ENCODE measurements at regions not wholly inside any gene's neighbourhood (a gene's known extent, or its start where the extent isn't known, plus 50 kb on each side); places are given as distances from the start of the nearest gene placed in this dataset.

DNA sequence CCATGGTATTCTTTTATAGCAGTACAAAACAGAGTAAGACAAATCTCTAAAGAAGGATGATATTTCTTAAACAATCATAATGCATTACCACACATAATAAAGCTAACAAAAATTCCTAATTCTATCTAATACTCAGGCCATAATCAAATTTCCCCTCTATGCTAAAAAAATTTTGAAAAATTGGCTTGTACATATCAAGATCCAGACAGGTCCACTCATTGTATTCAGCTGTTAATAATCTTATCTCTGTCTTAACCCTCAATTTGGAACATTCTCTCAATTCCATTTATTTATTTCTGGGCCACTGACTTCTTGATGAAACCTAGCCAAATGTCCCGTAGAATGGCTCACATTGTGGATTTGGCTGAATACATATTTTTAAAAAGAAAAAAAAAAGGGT lies 59.1 kb upstream of the PAX3 start:
- peaks cover 13% of the 10 kb centered on the region for H3K27me3 Mint-ChIP-seq
- H3K4me2 ChIP-seq (replicated peaks; ENCODE audit: low read depth, low read length, poor library complexity, severe bottlenecking) = no peak overlapping the region
- H3K27ac Mint-ChIP-seq = no peak overlapping the region
- H2AFZ ChIP-seq (ENCODE audit: insufficient read depth, low read depth, low read length, poor library complexity, severe bottlenecking) = no peak overlapping the region
- no peak overlapping the region for H3K27ac ChIP-seq (ENCODE audit: low read length in 2 of 2)
- no peak overlapping the region for H3K9ac ChIP-seq (ENCODE audit: low read length)
- H3K4me3 Mint-ChIP-seq = no peak overlapping the region
- peaks cover 0 to 4% (median 0%) of the 10 kb centered on the region in 3 donors for H3K9me3 ChIP-seq (ENCODE audit: control extremely low read depth in 1 of 3, control insufficient read depth in 2 of 3, insufficient read depth in 1 of 3, low read length in 2 of 3)
- H3K27me3 ChIP-seq (replicated peaks in 1 of 4; ENCODE audit: control extremely low read depth in 1 of 4, control insufficient read depth in 3 of 4, insufficient read depth in 4 of 4, low read length in 3 of 4) = no peaks in the 10 kb centered on the region
- no peak for DNase-seq
- no peaks in the 10 kb centered on the region for H4K20me1 ChIP-seq (ENCODE audit: control insufficient read depth, insufficient read depth, low read length, poor library complexity, severe bottlenecking)
- ATAC-seq (ENCODE audit: low read depth) = no peak
- no CpG with 5 or more reads among the region's 1 CpG for WGBS (ENCODE audit: insufficient coverage)
- intact Hi-C loops (cut with micrococcal nuclease) = no loop called here
- no peaks in the 10 kb centered on the region for H3K4me1 Mint-ChIP-seq
- ChIA-PET POLR2A (no interaction called here), CTCF (no interaction called here)
- no peaks in the 10 kb centered on the region for H3K36me3 ChIP-seq (replicated peaks in 1 of 2; ENCODE audit: control extremely low read depth in 1 of 2, control insufficient read depth in 1 of 2, extremely low read depth in 1 of 2, insufficient read depth in 2 of 2, low read length in 1 of 2)
- TF ChIP-seq EZH2 (IDR thresholded peaks at IDR 0.05; ENCODE audit: borderline replicate concordance, insufficient read depth, low read depth, low read length, poor library complexity, severe bottlenecking) (no peak), CTCF (IDR thresholded peaks at IDR 0.05) (no peak)
- no peak overlapping the region for H3K4me3 ChIP-seq (ENCODE audit: control extremely low read depth in 1 of 5, extremely low read depth in 1 of 5, insufficient read depth in 1 of 5, low read depth in 2 of 5, low read length in 4 of 5)
- H3K9me3 Mint-ChIP-seq (ENCODE audit: insufficient read depth) = peaks cover 5% of the 10 kb centered on the region
- no peaks in the 10 kb centered on the region for H3K79me2 ChIP-seq (ENCODE audit: control insufficient read depth, insufficient read depth, low read length)
- no peaks in the 10 kb centered on the region for H3K4me1 ChIP-seq (ENCODE audit: control insufficient read depth in 2 of 2, insufficient read depth in 2 of 2, low read length in 2 of 2)

DNA sequence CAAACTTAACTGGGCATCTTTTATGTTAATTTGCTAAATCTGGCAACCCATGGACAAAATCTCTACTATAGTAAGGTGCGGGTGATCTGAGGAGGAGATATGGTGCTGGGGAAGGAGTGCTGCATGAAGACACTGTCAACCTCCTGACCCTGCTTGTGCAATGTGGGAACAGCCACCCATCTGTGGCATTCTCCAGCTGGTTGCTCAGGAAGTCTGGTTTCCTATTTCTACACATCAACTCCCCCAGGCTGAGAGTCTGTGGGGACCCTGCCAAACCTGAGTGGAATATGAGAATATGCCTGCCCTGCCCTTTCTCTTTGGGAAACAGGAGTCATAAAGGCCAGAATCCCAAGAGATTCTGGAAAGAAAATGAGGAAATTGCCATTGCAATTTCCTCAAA lies 60.1 kb upstream of the PAX3 start:
- H3K4me1 ChIP-seq (ENCODE audit: control insufficient read depth in 2 of 2, insufficient read depth in 2 of 2, low read length in 2 of 2) = no peaks in the 10 kb centered on the region
- no CpG with 5 or more reads among the region's 1 CpG for WGBS (ENCODE audit: insufficient coverage)
- intact Hi-C loops (cut with micrococcal nuclease) = no loop called here
- no peak overlapping the region for H3K27ac ChIP-seq (ENCODE audit: low read length in 2 of 2)
- H3K79me2 ChIP-seq (ENCODE audit: control insufficient read depth, insufficient read depth, low read length) = no peaks in the 10 kb centered on the region
- TF ChIP-seq CTCF (IDR thresholded peaks at IDR 0.05) (no peak), EZH2 (IDR thresholded peaks at IDR 0.05; ENCODE audit: borderline replicate concordance, insufficient read depth, low read depth, low read length, poor library complexity, severe bottlenecking) (no peak)
- Mint-ChIP-seq H3K4me1 (no peaks in the 10 kb centered on the region), H3K4me3 (no peak overlapping the region), H3K27me3 (peaks cover 13% of the 10 kb centered on the region), H3K9me3 (ENCODE audit: insufficient read depth) (peaks cover 5% of the 10 kb centered on the region), H3K27ac (no peak overlapping the region)
- POLR2A ChIA-PET = no interaction called here
- no peaks in the 10 kb centered on the region for H4K20me1 ChIP-seq (ENCODE audit: control insufficient read depth, insufficient read depth, low read length, poor library complexity, severe bottlenecking)
- no peaks in the 10 kb centered on the region for H3K36me3 ChIP-seq (replicated peaks in 1 of 2; ENCODE audit: control extremely low read depth in 1 of 2, control insufficient read depth in 1 of 2, extremely low read depth in 1 of 2, insufficient read depth in 2 of 2, low read length in 1 of 2)
- CTCF ChIA-PET = no interaction called here
- DNase-seq = no peak
- no peak overlapping the region for H3K9ac ChIP-seq (ENCODE audit: low read length)
- H3K9me3 ChIP-seq (ENCODE audit: control extremely low read depth in 1 of 3, control insufficient read depth in 2 of 3, insufficient read depth in 1 of 3, low read length in 2 of 3) = peaks cover 0 to 4% (median 0%) of the 10 kb centered on the region in 3 donors
- no peaks in the 10 kb centered on the region for H3K27me3 ChIP-seq (replicated peaks in 1 of 4; ENCODE audit: control extremely low read depth in 1 of 4, control insufficient read depth in 3 of 4, insufficient read depth in 4 of 4, low read length in 3 of 4)
- no peak overlapping the region for H2AFZ ChIP-seq (ENCODE audit: insufficient read depth, low read depth, low read length, poor library complexity, severe bottlenecking)
- no peak overlapping the region for H3K4me3 ChIP-seq (ENCODE audit: control extremely low read depth in 1 of 5, extremely low read depth in 1 of 5, insufficient read depth in 1 of 5, low read depth in 2 of 5, low read length in 4 of 5)
- no peak overlapping the region for H3K4me2 ChIP-seq (replicated peaks; ENCODE audit: low read depth, low read length, poor library complexity, severe bottlenecking)
- ATAC-seq (ENCODE audit: low read depth) = no peak

Data from B cell (primary cell).